ENCODE measurements at regions not wholly inside any gene's neighbourhood (a gene's known extent, or its start where the extent isn't known, plus 50 kb on each side); places are given as distances from the start of the nearest gene placed in this dataset.

GRCh38 chr4:111537165-111537564, 608.1 kb upstream of the FAM241A start:
- DNase-seq (ENCODE audit: low read depth) = no peak
- H3K4me3 ChIP-seq (ENCODE audit: low read depth, low read length) = no peak overlapping the region

GRCh38 chr4:111537871-111538270, 607.4 kb upstream of the FAM241A start:
- no peak for TF ChIP-seq CTCF (conservative IDR thresholded peaks at IDR 0.05; ENCODE audit: low read depth, low read length)

More at GRCh38 chr4:111537165-111537564, 608.1 kb upstream of the FAM241A start:
- no peak for TF ChIP-seq CTCF (conservative IDR thresholded peaks at IDR 0.05; ENCODE audit: low read depth, low read length)

DNA sequence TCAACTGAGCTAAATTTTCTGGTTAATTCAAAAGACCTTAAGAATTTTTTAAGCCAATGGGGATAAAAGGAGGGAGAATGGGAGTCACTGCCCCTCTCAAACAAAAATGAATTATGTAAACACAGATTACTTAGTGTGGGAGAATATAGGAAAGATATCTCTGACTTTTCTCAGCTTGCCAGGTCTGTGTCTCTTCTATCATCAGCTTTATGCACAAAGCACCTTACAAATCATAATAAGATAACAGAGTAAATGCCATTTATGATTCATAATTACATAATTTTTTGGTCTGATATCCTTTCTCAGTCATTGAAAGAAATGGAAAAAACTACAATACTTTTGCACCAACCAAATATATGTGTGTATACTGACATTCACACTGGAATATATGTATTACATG, 604.6 kb upstream of the FAM241A start:
- DNase-seq (ENCODE audit: low read depth) = no peak
- no peak overlapping the region for H3K4me3 ChIP-seq (ENCODE audit: low read depth, low read length)
- TF ChIP-seq CTCF (conservative IDR thresholded peaks at IDR 0.05; ENCODE audit: low read depth, low read length) = no peak

More at GRCh38 chr4:111537871-111538270, 607.4 kb upstream of the FAM241A start:
- DNase-seq (ENCODE audit: low read depth) = no peak
- no peak overlapping the region for H3K4me3 ChIP-seq (ENCODE audit: low read depth, low read length)

DNA sequence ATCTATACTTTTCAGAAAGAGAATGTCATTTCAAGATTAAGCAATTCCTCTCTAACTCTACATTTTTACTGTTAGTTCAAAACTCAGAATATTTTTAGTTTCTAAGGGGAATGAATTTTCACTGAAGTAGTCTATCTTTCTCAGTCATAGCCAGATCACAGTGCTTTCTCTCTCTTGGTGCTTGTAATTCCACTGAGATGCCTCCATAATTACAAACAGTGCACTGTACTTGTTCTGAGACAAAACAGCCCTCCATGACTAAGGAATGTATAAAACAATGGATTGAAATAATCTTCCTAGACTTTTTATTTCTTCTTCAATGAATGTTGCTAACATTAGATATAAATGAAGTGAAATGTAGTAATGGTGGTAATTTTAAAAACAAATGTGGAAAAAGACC, 603.2 kb upstream of the FAM241A start:
- no peak for TF ChIP-seq CTCF (conservative IDR thresholded peaks at IDR 0.05; ENCODE audit: low read depth, low read length)
- no peak for DNase-seq (ENCODE audit: low read depth)
- H3K4me3 ChIP-seq (ENCODE audit: low read depth, low read length) = no peak overlapping the region

DNA sequence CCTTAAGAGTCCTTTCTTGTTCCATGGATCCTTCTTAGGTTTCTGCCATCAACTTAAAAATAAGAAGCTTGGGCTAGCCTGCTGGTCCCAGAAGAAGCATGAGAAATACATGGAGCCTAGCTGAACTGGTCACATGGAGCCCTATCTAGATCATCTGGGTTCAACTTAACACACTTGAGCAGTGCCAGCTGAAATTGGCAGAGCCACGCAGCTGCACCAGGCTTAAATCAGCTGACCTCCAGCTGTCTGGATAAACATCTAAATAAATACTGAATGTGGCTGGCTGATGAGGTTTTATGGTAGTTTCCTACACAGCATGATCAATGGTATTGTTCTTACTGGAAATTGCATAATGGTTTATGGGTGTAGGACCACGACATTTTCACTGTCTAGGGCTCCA, 598.4 kb upstream of the FAM241A start:
- H3K4me3 ChIP-seq (ENCODE audit: low read depth, low read length) = no peak overlapping the region
- TF ChIP-seq CTCF (conservative IDR thresholded peaks at IDR 0.05; ENCODE audit: low read depth, low read length) = no peak

GRCh38 chr4:111556141-111556781, 589.0 kb upstream of the FAM241A start:
- TF ChIP-seq CTCF (conservative IDR thresholded peaks at IDR 0.05; ENCODE audit: low read depth, low read length) = no peak
- no peak overlapping the region for H3K4me3 ChIP-seq (ENCODE audit: low read depth, low read length)
- no peak for DNase-seq (ENCODE audit: low read depth)

More for the DNA sequence above, 598.4 kb upstream of the FAM241A start:
- DNase-seq (ENCODE audit: low read depth) = no peak

DNA sequence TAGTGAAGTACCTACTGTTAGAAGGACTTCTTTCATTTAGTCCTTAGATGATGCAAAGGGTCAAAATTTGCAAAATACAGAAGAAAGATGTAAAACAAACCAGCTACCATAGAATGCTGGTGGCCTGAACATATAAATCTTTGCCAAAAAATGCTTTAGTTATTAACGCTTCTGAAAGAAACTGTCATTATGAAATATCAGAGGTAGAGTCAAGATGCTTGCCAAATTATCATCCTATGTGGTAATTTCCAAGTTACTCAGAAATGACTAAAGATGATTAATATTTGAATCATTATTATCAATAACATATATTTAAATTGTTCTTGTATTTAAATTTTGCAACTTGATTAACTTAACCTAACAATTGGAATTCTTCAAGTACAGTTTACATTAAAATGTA, 588.4 kb upstream of the FAM241A start:
- no peak for DNase-seq (ENCODE audit: low read depth)
- no peak overlapping the region for H3K4me3 ChIP-seq (ENCODE audit: low read depth, low read length)
- no peak for TF ChIP-seq CTCF (conservative IDR thresholded peaks at IDR 0.05; ENCODE audit: low read depth, low read length)
